DMS114 treated with DMSO at 0.1 percent for 48 hours (cell line): ENCODE measurements at regions not wholly inside any gene's neighbourhood (a gene's known extent, or its start where the extent isn't known, plus 50 kb on each side); places are given as distances from the start of the nearest gene placed in this dataset.

Source experiments
- DNase-seq: peaks from one replicate; lab custom pipeline; 2025; ENCODE audit not compliant: unreplicated experiment; lab: John Stamatoyannopoulos, UW

DNA sequence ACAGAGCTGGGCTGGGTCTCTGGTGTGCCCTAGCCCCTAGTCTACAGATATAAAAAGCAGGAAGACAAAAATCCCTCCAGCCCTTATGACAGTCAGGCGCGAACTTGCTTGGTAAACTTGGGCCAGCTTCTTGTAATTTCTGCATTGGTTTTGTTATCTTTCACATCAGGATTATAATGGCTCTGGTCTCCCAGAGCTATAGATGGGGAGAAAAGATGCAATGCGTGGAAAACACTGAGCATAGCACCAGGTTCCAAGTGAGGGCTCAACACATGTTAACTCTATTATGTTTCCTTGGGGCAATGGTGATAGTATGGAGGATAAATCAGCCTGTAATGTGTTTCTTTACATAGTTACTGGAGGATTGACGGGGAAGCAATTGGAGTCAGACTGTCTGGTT lies 246.8 kb upstream of the KCNG1 start:
- DNase-seq, result no peak

GRCh38 chr20:51267679-51268078 lies 244.8 kb upstream of the KCNG1 start:
- DNase-seq, result no peak

DNA sequence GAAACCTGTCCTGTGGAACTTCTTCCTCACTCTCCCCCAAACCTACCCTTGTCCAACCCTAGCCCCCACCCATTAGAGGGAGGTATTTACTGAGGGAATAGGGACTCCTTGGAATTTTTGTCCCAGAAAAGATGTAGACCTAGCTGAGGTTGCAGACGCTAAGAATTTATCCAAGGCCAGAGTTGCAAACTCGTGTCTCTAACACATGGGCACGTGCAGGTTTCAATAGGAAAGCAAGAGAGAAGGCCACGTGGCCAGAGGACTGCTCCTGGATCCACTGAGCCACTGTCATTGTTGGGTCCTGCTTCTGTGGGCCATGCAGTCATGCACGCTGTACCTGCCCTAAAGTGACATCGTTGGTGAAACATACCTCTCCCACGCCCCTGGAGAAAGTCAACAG lies 243.4 kb upstream of the KCNG1 start:
- no peak for DNase-seq

DNA sequence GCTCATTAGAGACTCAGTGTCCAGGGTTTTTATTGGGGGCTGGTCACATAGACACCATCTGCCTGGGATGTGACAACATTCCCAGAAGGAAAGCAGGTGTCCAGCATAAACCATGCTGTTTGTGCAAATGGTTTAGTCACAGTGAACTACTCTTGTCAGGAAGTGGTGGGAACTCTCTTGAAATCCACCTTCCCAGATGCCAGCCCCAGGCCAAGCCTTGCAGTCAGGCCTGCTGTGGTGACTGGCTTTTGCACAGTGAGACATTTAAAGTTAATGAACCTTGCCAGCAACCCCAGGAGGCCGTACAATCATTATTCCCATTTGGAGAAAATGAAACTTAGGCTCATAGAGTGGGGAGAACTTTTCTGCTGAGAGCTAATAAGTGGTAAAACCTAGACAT lies 242.5 kb upstream of the KCNG1 start:
- DNase-seq, result no peak

GRCh38 chr20:51262240-51262639 lies 239.3 kb upstream of the KCNG1 start:
- DNase-seq, result no peak

DNA sequence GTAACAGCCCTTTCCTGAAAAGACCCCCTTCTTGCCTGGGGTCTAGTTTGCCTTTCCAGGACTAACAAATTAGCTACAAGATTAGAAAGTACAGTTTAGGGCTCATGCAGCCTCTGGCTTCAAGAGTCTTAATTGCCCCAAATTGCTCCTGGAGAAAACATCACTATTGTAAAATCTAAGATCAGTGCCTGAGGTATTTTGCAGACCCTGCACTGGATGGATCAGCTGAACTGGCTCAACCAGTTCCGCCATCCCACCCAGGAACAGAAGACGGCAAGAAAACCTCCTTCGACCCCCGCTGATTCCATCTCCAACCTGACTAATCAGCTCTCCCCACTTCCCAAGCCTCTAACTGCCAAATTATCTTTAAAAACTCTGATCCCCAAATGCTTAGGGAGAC lies 236.5 kb upstream of the KCNG1 start:
- no peak for DNase-seq

- DNase-seq, result no peak
These were observed 235.8 kb upstream of the KCNG1 start for GRCh38 chr20:51258582-51259165.

GRCh38 chr20:51255417-51255816 lies 232.5 kb upstream of the KCNG1 start:
- no peak for DNase-seq

GRCh38 chr20:51253280-51253679 lies 230.4 kb upstream of the KCNG1 start:
- DNase-seq, result no peak

- no peak for DNase-seq
These were observed 226.9 kb upstream of the KCNG1 start for GRCh38 chr20:51249781-51250180.

DNA sequence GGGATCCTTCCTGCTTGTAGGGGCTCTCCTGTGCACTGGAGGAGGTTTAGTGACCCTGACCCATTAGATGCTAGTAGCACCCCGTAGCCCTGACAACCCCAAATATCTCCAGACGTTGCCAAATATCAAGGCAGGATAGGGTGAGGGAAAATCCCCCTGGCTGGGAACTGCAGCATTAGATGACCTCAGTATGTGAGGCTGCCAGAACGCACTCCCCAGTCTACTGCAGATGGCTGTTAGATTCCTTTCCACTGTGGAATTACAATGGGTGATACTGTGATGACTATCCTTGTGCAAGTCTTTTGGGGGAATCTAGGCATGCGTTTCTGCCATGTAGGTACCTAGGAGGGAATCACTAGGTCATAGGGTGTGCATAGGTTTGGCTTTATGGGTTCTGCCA lies 226.3 kb upstream of the KCNG1 start:
- DNase-seq, result no peak

DNA sequence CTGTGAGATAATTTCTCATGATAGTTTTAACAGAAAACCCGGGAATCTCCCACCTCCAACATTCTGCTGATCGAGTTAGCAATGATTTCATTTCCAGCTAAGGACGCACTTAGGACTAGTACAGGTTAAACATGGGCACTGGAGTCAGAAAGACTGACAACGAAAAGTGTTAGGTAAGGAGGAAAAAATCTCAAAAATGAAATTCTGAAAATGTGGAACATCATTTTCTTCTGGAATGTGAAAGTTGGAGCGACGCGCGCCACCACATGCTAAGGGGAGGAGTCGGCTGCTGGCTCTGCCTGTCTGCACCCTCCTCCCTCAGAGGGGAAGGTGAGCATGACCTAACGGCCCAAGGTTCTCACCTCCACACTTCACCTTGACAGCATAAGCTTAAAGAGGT lies 221.6 kb upstream of the KCNG1 start:
- no peak for DNase-seq

GRCh38 chr20:51238675-51239305 lies 215.9 kb upstream of the KCNG1 start:
- no peak for DNase-seq

- no peak for DNase-seq
These were observed 214.9 kb upstream of the KCNG1 start for GRCh38 chr20:51237791-51238190.

- DNase-seq, result no peak
These were observed 214.4 kb upstream of the KCNG1 start for GRCh38 chr20:51237278-51237677.

DNA sequence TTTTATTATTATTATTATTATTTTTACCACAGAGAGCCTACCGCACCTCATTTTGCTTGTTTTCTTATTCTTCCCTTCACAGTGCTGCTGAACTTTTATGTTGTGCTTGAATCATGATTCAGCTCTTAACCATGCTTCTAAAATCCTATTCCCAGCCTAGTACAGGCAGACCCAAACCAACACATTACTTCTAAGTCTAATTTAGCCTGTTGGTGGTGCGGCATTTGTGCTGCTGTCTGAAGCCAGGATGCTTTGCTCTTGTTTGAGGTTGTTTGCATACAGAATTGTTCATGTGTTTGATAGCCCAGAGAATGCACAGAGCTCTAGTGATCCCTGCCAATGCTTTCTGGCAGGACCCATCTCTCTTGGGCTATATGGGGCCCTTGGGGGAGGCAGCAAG lies 213.5 kb upstream of the KCNG1 start:
- no peak for DNase-seq

GRCh38 chr20:51233345-51233744 lies 210.4 kb upstream of the KCNG1 start:
- DNase-seq, result no peak

DNA sequence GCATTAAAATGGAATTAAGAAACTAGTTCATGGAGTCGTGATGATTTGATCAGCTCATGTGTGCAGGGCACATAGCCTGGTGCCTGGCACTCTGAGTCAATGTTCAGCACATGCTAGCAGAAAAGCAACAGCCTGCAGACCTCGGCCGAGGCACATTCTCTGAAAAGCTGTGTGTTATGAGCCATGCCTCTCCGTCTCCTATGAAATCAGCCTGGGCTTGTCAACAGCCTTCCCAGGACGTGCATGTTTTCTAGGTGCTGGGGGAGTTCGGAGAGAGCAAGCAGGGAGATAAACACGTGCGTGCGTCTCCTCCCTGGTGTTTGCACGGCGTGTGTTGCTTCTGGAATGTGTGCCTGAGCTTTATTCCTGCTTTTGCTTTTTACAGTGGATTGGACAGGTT lies 207.8 kb upstream of the KCNG1 start:
- DNase-seq, result no peak

DNA sequence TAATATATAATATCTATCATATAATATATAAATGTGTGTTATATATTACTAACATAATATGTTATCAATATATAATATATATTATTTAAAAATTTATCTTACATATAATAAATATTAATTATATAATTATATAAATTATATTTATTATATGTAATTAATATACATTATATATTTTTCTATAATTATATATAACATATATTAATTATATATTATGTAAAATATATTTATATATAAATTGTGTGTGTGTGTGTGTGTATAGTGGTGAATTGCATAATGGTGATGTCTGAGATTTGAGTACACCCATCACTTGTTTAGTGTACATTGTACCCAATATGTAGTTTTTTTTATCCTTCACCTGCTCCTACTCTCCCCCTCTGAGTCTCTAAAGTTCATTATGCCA lies 205.9 kb upstream of the KCNG1 start:
- DNase-seq, result no peak

- no peak for DNase-seq
These were observed 204.8 kb upstream of the KCNG1 start for GRCh38 chr20:51227744-51228143.

- no peak for DNase-seq
These were observed 200.3 kb upstream of the KCNG1 start for GRCh38 chr20:51223183-51223720.

DNA sequence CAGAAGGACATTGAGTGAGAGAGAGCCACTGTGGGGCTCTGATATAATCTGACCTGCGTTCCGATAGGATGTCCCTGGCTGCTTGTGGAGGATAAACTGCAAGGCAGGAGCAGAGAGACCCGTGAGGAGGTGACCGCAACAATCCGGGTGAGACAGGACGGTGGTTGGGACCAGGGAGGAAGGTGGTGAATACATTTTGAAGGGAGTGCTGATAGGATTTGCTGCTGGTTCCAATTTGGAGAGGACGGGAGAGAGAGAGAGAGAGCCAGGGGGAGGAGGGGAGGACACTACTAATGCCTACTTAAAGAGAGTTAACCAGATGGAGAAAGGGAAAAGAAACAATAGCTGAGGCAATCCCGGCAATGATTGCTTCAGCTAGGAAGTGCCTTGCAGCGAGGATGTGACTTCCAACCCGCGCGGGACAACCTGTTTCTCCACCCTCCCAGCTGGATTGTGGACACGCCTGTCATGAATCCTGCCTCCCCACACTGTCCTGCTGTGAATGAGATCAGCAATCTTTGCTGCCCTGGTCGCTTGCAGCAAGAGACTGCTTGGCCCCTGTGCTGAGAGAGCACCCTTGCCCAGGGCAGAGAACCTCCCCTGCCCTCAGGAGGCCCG lies 199.0 kb upstream of the KCNG1 start:
- no peak for DNase-seq

- no peak for DNase-seq
These were observed 198.2 kb upstream of the KCNG1 start for GRCh38 chr20:51221103-51221502.
